IMR-90 (cell line): ENCODE measurements at regions not wholly inside any gene's neighbourhood (a gene's known extent, or its start where the extent isn't known, plus 50 kb on each side); places are given as distances from the start of the nearest gene placed in this dataset.

Source experiments
- ATAC-seq: fragments of 200-7000 bp; cut with Tn5 transposase; 2 replicates; pipeline ENCODE4 v1.9.1; 2020; ENCODE audit warnings: low read depth, mild to moderate bottlenecking, moderate library complexity
- BruUV-seq: library from RNA; stranded (reverse); fragments of 400-500 nt; replicated peaks from 2 replicates; lab custom pipeline; 2021; lab: Mats Ljungman, UMichigan
- CTCF ChIA-PET: fragments of 300-600 bp; formaldehyde crosslinking; extraction: SDS; loops from one replicate; lab custom pipeline; 2021; ENCODE audit warnings: antibody characterized with exemption; lab: Yijun Ruan, JAX
- POLR2A ChIA-PET: fragments of 300-600 bp; sonication (Branson Sonifier 250); formaldehyde crosslinking; loops from one replicate; lab custom pipeline; 2022; ENCODE audit warnings: antibody characterized with exemption; ENCODE audit not compliant: unreplicated experiment; lab: Charles Lee
- DNase-seq: peaks from one replicate; pipeline ENCODE4 v3.0.0; 2013
- H2AFZ ChIP-seq: replicated peaks from 2 replicates; pipeline ENCODE3; 2013; ENCODE audit warnings: low read length, mild to moderate bottlenecking; ENCODE audit not compliant: poor library complexity
- H2AK5ac ChIP-seq: 2 replicates; pipeline ENCODE4 v1.6.1; 2013; ENCODE audit warnings: low read depth, low read length, inconsistent platforms
- H2AK9ac ChIP-seq: replicated peaks from 2 replicates; pipeline ENCODE3; 2013; ENCODE audit warnings: mild to moderate bottlenecking, low read depth, low read length, moderate library complexity; ENCODE audit not compliant: poor library complexity
- H2BK120ac ChIP-seq: 2 replicates; pipeline ENCODE4 v1.6.1; 2013; ENCODE audit warnings: low read depth, low read length, inconsistent platforms
- H2BK15ac ChIP-seq: 3 replicates; pipeline ENCODE4 v1.6.1; 2013; ENCODE audit warnings: low read depth, low read length, inconsistent platforms
- H2BK20ac ChIP-seq: 2 replicates; pipeline ENCODE4 v1.6.1; 2013; ENCODE audit warnings: low read depth, mild to moderate bottlenecking, inconsistent platforms, low read length, moderate library complexity
- H2BK5ac ChIP-seq: 2 replicates; pipeline ENCODE4 v1.6.1; 2013; ENCODE audit warnings: mild to moderate bottlenecking, low read depth, low read length, inconsistent platforms; ENCODE audit not compliant: poor library complexity, severe bottlenecking
- H3K14ac ChIP-seq: replicated peaks from 2 replicates; pipeline ENCODE4 v1.6.1; 2013; ENCODE audit warnings: low read depth, low read length, inconsistent platforms
- H3K18ac ChIP-seq: 2 replicates; pipeline ENCODE4 v1.6.1; 2013; ENCODE audit warnings: low read depth, low read length, control low read depth
- H3K23ac ChIP-seq: 2 replicates; pipeline ENCODE4 v1.6.1; 2013; ENCODE audit warnings: low read depth, low read length, inconsistent platforms
- H3K27ac ChIP-seq: 2 replicates; pipeline ENCODE4 v1.5.1; 2013; ENCODE audit warnings: mild to moderate bottlenecking, control low read depth, low read length; ENCODE audit not compliant: insufficient read depth
- H3K27me3 ChIP-seq: 2 replicates; pipeline ENCODE4 v1.6.1; 2013; ENCODE audit warnings: low read length; ENCODE audit not compliant: control insufficient read depth, insufficient read depth
- H3K36me3 ChIP-seq: 2 replicates; pipeline ENCODE4 v1.6.1; 2013; ENCODE audit warnings: low read length, mixed read lengths; ENCODE audit not compliant: control insufficient read depth, insufficient read depth
- H3K4ac ChIP-seq: 2 replicates; pipeline ENCODE4 v1.6.1; 2013; ENCODE audit warnings: low read depth, low read length, inconsistent platforms
- H3K4me1 ChIP-seq: 2 replicates; pipeline ENCODE4 v1.6.1; 2013; ENCODE audit warnings: low read length, mixed read lengths; ENCODE audit not compliant: control insufficient read depth, insufficient read depth
- H3K4me2 ChIP-seq: 2 replicates; pipeline ENCODE4 v1.6.1; 2013; ENCODE audit warnings: low read depth, mild to moderate bottlenecking, control low read depth, low read length, moderate library complexity
- H3K4me3 ChIP-seq: 2 replicates; pipeline ENCODE4 v1.5.1; 2013; ENCODE audit warnings: low read depth, mild to moderate bottlenecking, control low read depth, low read length, moderate library complexity; ENCODE audit not compliant: insufficient read depth
- H3K56ac ChIP-seq: 2 replicates; pipeline ENCODE4 v1.6.1; 2013; ENCODE audit warnings: low read length, inconsistent platforms; ENCODE audit not compliant: insufficient read depth; ENCODE audit errors: extremely low read depth
- H3K79me1 ChIP-seq, 2 experiments: 2 replicates each; pipeline ENCODE4 v1.6.1; 2013; ENCODE audit warnings: low read length in 2 of 2, inconsistent platforms in 1 of 2, low read depth in 1 of 2
- H3K9ac ChIP-seq: 2 replicates; pipeline ENCODE4 v1.6.1; 2013; ENCODE audit warnings: low read depth, low read length, control low read depth
- H3K9me1 ChIP-seq: 2 replicates; pipeline ENCODE4 v1.6.1; 2013; ENCODE audit warnings: low read length, inconsistent platforms; ENCODE audit not compliant: insufficient read depth
- H3K9me3 ChIP-seq: 2 replicates; pipeline ENCODE4 v1.6.1; 2013; ENCODE audit warnings: low read length; ENCODE audit not compliant: control insufficient read depth, insufficient read depth
- H4K20me1 ChIP-seq: 2 replicates; pipeline ENCODE4 v1.6.1; 2013; ENCODE audit warnings: low read length, inconsistent platforms; ENCODE audit not compliant: insufficient read depth
- H4K5ac ChIP-seq: 2 replicates; pipeline ENCODE4 v1.6.1; 2013; ENCODE audit warnings: mild to moderate bottlenecking, low read depth, low read length, control low read depth
- H4K8ac ChIP-seq, 2 experiments: 2 replicates each; pipeline ENCODE4 v1.6.1; 2013; ENCODE audit warnings: low read depth in 2 of 2, low read length in 2 of 2, control low read depth in 1 of 2, inconsistent platforms in 1 of 2
- H4K91ac ChIP-seq: 2 replicates; pipeline ENCODE4 v1.6.1; 2013; ENCODE audit warnings: low read depth, low read length, inconsistent platforms; ENCODE audit not compliant: insufficient read depth
- CEBPB ChIP-seq: IDR thresholded peaks from 2 replicates; pipeline ENCODE4 v1.6.1; 2012; ENCODE audit warnings: low read depth, low read length, improper control_type of control experiment
- MAFK ChIP-seq: IDR thresholded peaks from 2 replicates; pipeline ENCODE4 v1.6.1; 2012; ENCODE audit warnings: low read depth, low read length, improper control_type of control experiment
- SMC3 ChIP-seq: fragments of 150-350 bp; IDR thresholded peaks from 2 replicates; pipeline ENCODE4 v1.6.1; 2016; ENCODE audit warnings: low read depth, mild to moderate bottlenecking, antibody characterized with exemption, low read length, moderate library complexity
- WGBS, 2 experiments: methylation state at CpG; one replicate each; pipeline versions ENCODE4 v1.1.5 to v1.1.7; 2013; ENCODE audit warnings: missing lambda C conversion rate in 2 of 2; ENCODE audit not compliant: insufficient read length in 1 of 2; ENCODE audit errors: extremely low coverage in 2 of 2; 5-methylcytosine and 5-hydroxymethylcytosine counted together
- dilution Hi-C: fragments of 300-500 bp; cut with HindIII; formaldehyde crosslinking; loops from one replicate; pipeline ENCODE4 v1.14.3; 2018; ENCODE audit warnings: low sequenced_read_pairs; ENCODE audit not compliant: unreplicated experiment
- in situ Hi-C: fragments of 300-500 bp; cut with MboI; formaldehyde crosslinking; loops from 3 replicates; pipeline ENCODE4 v1.14.3; 2019; ENCODE audit warnings: low sequenced_read_pairs, inconsistent platforms, mixed read lengths
- intact Hi-C: fragments of 100-400 bp; cut with micrococcal nuclease; formaldehyde crosslinking; loops from 2 replicates; pipeline ENCODE4 v1.10.0; 2022

DNA sequence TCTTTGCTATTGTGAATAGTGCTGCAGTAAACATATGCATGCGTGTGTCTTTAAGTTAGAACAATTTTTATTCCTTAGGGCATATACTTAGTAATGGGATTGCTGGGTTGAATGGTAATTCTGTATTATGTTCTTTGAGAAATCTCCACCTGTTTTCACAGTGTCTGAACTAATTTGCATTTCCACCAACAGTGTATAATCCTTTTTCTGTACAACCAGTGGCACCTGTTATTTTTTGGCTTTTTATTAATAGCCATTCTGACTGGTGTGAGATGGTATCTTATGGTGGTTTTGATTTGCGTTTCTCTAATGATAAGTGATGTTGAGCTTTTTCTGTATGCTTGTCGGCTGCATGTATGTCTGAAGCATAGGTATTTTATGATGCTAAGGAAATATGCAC is 820.8 kb upstream of the MAP3K7 start:
- Histone ChIP-seq H3K36me3 (no peaks in the 10 kb centered on the region), H3K9me1 (no peaks in the 10 kb centered on the region), H3K4me2 (no peak overlapping the region), H3K4ac (no peak overlapping the region), H2AK5ac (no peak overlapping the region), H3K4me1 (no peaks in the 10 kb centered on the region), H3K9ac (no peak overlapping the region), H3K4me3 (no peak overlapping the region), H2BK20ac (no peak overlapping the region), H4K91ac (no peak overlapping the region), H4K5ac (no peak overlapping the region), H2BK5ac (no peak overlapping the region), H3K27ac (no peak overlapping the region), H3K79me1 (no peaks in the 10 kb centered on the region), H3K27me3 (no peaks in the 10 kb centered on the region), H3K18ac (no peak overlapping the region), H3K56ac (no peak overlapping the region), H2BK120ac (no peak overlapping the region), H4K8ac (no peak overlapping the region), H3K23ac (no peak overlapping the region), H4K20me1 (no peaks in the 10 kb centered on the region), H2AFZ (no peak overlapping the region), H3K9me3 (peaks cover 1% of the 10 kb centered on the region; the same call in 1 of the 2 replicates), H2AK9ac (no peak overlapping the region), H2BK15ac (no peak overlapping the region), H3K14ac (no peak overlapping the region)
- 60% methylated on average over 1 of the region's 3 CpGs; no CpG with 5 or more reads in 1 of the 2 experiments for WGBS, 2 experiments
- no TSS peak for BruUV-seq
- no peak for ATAC-seq
- ChIA-PET CTCF (no interaction called here), POLR2A (no interaction called here)
- dilution Hi-C loops = no loop called here
- no peak for DNase-seq
- intact Hi-C loops = no loop called here
- in situ Hi-C loops = no loop called here
- no peak for TF ChIP-seq SMC3
- TF ChIP-seq CEBPB = no peak
- TF ChIP-seq MAFK = no peak
